Naive thymus-derived CD4-positive, alpha-beta T cell (primary cell): ENCODE measurements at regions not wholly inside any gene's neighbourhood (a gene's known extent, or its start where the extent isn't known, plus 50 kb on each side); places are given as distances from the start of the nearest gene placed in this dataset.

Experiments used
- ATAC-seq: fragments of 150-1000 bp; cut with Tn5 transposase; 2 replicates; pipeline ENCODE4 v1.10.0; 2021; ENCODE audit warnings: mild to moderate bottlenecking, moderate library complexity
- CTCF ChIA-PET: fragments of 350-600 bp; sonication (Branson Sonifier 250); formaldehyde crosslinking; loops from one replicate; lab custom pipeline; 2021; ENCODE audit warnings: antibody characterized with exemption; lab: Charles Lee
- POLR2A ChIA-PET: fragments of 350-600 bp; sonication (Branson Sonifier 250); formaldehyde crosslinking; loops from one replicate; lab custom pipeline; 2021; ENCODE audit warnings: antibody characterized with exemption, inconsistent platforms; lab: Charles Lee
- DNase-seq, 9 donors: peaks; one replicate each; pipeline versions ENCODE4 v3.0.0 to v3.0.0-alpha.2; 2020 to 2022; ENCODE audit warnings: mixed read lengths in 1 of 9
- H3K27ac ChIP-seq: one replicate; pipeline ENCODE4 v1.7.0; 2013; ENCODE audit warnings: mild to moderate bottlenecking, low read depth, low read length, moderate library complexity
- H3K27me3 ChIP-seq, 2 donors: one replicate each; pipeline ENCODE4 v1.7.0; 2013; ENCODE audit warnings: low read length in 2 of 2, mild to moderate bottlenecking in 2 of 2, moderate library complexity in 2 of 2; ENCODE audit not compliant: control insufficient read depth in 2 of 2, insufficient read depth in 2 of 2
- H3K36me3 ChIP-seq, 3 experiments: 1 replicate in 2 of 3; 2 replicates in 1 of 3; pipeline ENCODE4 v1.7.0; 2013; ENCODE audit warnings: low read length in 3 of 3, mild to moderate bottlenecking in 3 of 3, moderate library complexity in 1 of 3; ENCODE audit not compliant: insufficient read depth in 3 of 3, control insufficient read depth in 2 of 3
- H3K4me1 ChIP-seq, 2 donors: one replicate each; pipeline ENCODE4 v1.7.0; 2013; ENCODE audit warnings: low read length in 2 of 2, mild to moderate bottlenecking in 2 of 2, moderate library complexity in 1 of 2; ENCODE audit not compliant: control insufficient read depth in 2 of 2, insufficient read depth in 2 of 2
- H3K4me3 ChIP-seq: 2 replicates; pipeline ENCODE4 v1.7.0; 2013; ENCODE audit warnings: mild to moderate bottlenecking, low read length
- H3K9me3 ChIP-seq, 3 experiments: 1 replicate in 2 of 3; 2 replicates in 1 of 3; pipeline ENCODE4 v1.7.0; 2013; ENCODE audit warnings: low read length in 3 of 3; ENCODE audit not compliant: control insufficient read depth in 2 of 3
- H3K27ac Mint-ChIP-seq, 9 donors: one replicate each; pipeline ENCODE4 v1.8.0; 2020 to 2022; ENCODE audit warnings: mixed read lengths in 9 of 9, mild to moderate bottlenecking in 8 of 9, moderate library complexity in 5 of 9, inconsistent platforms in 2 of 9
- H3K27me3 Mint-ChIP-seq, 5 donors: one replicate each; pipeline ENCODE4 v1.8.0; 2021 to 2022; ENCODE audit warnings: mixed read lengths in 5 of 5, mild to moderate bottlenecking in 1 of 5
- H3K36me3 Mint-ChIP-seq, 5 donors: one replicate each; pipeline ENCODE4 v1.8.0; 2020 to 2022; ENCODE audit warnings: mixed read lengths in 5 of 5, mild to moderate bottlenecking in 3 of 5, inconsistent platforms in 1 of 5
- H3K4me1 Mint-ChIP-seq, 7 donors: one replicate each; pipeline ENCODE4 v1.8.0; 2020 to 2022; ENCODE audit warnings: mixed read lengths in 7 of 7, mild to moderate bottlenecking in 3 of 7, inconsistent platforms in 1 of 7
- H3K4me3 Mint-ChIP-seq, 10 donors: one replicate each; pipeline ENCODE4 v1.8.0; 2020 to 2022; ENCODE audit warnings: mild to moderate bottlenecking in 10 of 10, mixed read lengths in 10 of 10, moderate library complexity in 6 of 10, inconsistent platforms in 2 of 10
- H3K9me3 Mint-ChIP-seq, 11 donors: one replicate each; pipeline ENCODE4 v1.8.0; 2020 to 2022; ENCODE audit warnings: mixed read lengths in 11 of 11, mild to moderate bottlenecking in 4 of 11, inconsistent platforms in 1 of 11, moderate library complexity in 1 of 11
- intact Hi-C, 2 donors: fragments of 100-400 bp; cut with micrococcal nuclease; formaldehyde crosslinking; loops; one replicate each; pipeline ENCODE4 v1.15.1; 2023

DNA sequence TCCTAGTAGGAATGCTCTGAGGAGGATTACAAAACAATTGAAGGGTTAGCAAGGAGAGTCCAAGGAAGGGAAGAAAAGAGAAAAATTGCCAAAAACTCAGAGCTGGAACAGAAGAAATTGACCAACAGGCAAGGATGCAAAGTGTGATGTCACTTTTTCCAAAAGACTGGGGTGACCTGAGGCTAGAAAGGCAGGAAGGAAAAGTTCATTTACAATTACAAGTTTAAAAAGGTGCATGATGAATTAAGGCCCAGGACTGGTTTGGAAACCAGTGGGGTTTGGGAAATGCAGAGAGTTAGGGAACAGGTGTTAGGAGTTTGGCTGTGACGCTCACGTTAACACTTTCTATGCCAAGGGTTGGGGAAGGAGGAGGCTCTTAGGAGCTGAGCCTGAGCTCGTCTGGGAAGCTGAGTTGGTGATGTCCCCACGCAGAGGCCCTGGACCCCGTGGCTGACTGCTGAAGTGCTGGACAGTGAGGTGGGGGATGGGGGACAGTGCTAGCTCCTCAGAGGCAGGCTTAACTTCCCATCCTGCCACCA is 92.6 kb upstream of the PODXL start:
- Histone ChIP-seq H3K27ac (no peak overlapping the region), H3K27me3 (no peaks in the 10 kb centered on the region), H3K4me3 (no peak overlapping the region), H3K9me3 (no peaks in the 10 kb centered on the region), H3K36me3 (no peaks in the 10 kb centered on the region), H3K4me1 (no peaks in the 10 kb centered on the region)
- Mint-ChIP-seq H3K9me3 (no peaks in the 10 kb centered on the region), H3K27ac (no peak overlapping the region), H3K4me1 (peaks cover 0 to 3% (median 0%) of the 10 kb centered on the region in 7 donors), H3K4me3 (no peak overlapping the region), H3K36me3 (no peaks in the 10 kb centered on the region), H3K27me3 (peaks cover 0 to 10% (median 8%) of the 10 kb centered on the region in 5 donors)
- ATAC-seq: no peak
- intact Hi-C loops: no loop called here
- ChIA-PET POLR2A (no interaction called here), CTCF (no interaction called here)
- no peak for DNase-seq

DNA sequence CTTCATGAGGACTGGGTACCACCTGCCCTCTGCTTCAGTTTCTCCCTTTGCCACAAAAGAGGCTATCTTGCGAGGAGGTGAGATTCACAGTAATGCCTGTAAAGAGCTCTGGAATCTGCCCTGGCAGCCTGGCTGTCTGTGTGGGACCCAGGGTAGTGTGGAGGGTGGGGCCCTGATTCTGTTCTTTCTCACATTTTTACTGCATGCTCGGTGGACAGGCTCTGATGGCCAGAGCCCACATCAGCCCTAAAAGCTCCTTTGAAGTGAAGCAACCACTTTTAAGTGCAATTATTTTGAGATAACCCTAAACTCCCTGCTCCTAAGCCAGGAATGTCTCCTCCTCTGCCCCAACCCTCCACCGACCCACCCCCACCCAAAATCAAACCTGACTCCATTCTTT is 92.1 kb upstream of the PODXL start:
- Histone ChIP-seq H3K4me1 (no peaks in the 10 kb centered on the region), H3K27me3 (no peaks in the 10 kb centered on the region), H3K27ac (no peak overlapping the region), H3K9me3 (no peaks in the 10 kb centered on the region), H3K4me3 (no peak overlapping the region), H3K36me3 (no peaks in the 10 kb centered on the region)
- no peak overlapping the region for H3K4me3 Mint-ChIP-seq
- no peaks in the 10 kb centered on the region for H3K9me3 Mint-ChIP-seq
- no peaks in the 10 kb centered on the region for H3K4me1 Mint-ChIP-seq
- ChIA-PET CTCF (no interaction called here), POLR2A (no interaction called here)
- H3K27me3 Mint-ChIP-seq: peaks cover 0 to 6% (median 3%) of the 10 kb centered on the region in 5 donors
- H3K36me3 Mint-ChIP-seq: no peaks in the 10 kb centered on the region
- no peak overlapping the region for H3K27ac Mint-ChIP-seq
- ATAC-seq (no peak), DNase-seq (no peak)
- intact Hi-C loops: no loop called here

DNA sequence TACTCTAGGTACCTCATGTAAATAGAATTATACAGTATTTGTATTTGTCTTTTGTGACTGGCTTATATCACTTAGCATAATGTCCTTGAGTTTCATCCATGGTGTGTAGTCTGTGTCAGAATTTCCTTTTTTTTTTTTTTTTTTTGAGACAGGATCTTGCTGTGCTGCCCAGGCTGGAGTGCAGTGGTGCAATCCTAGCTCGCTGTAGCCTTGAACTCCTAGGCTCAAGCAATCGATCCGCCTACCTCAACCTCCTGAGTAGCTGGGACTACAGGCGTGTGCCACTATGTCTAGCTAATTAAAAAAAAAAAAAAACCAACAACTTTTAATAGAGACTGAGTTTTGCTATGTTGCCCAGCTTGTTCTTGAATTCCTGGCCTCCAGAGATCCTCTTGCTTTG is 89.8 kb upstream of the PODXL start:
- Histone ChIP-seq H3K27ac (no peak overlapping the region), H3K4me1 (no peaks in the 10 kb centered on the region), H3K36me3 (no peaks in the 10 kb centered on the region), H3K4me3 (no peak overlapping the region), H3K27me3 (no peaks in the 10 kb centered on the region), H3K9me3 (no peaks in the 10 kb centered on the region)
- DNase-seq (no peak), ATAC-seq (no peak)
- peaks cover 0 to 14% (median 10%) of the 10 kb centered on the region in 5 donors for H3K27me3 Mint-ChIP-seq
- CTCF ChIA-PET: interaction anchor here (0.6 kb wide), 1 partner anchor 150 kb away, joined by 3 read pairs; no protein-coding TSS in a partner anchor
- peaks cover 0 to 2% (median 0%) of the 10 kb centered on the region in 7 donors for H3K4me1 Mint-ChIP-seq
- POLR2A ChIA-PET: no interaction called here
- peaks cover 0 to 2% (median 0%) of the 10 kb centered on the region in 11 donors for H3K9me3 Mint-ChIP-seq
- H3K4me3 Mint-ChIP-seq: no peak overlapping the region
- intact Hi-C loops: no loop called here
- H3K36me3 Mint-ChIP-seq: no peaks in the 10 kb centered on the region
- H3K27ac Mint-ChIP-seq: no peak overlapping the region

DNA sequence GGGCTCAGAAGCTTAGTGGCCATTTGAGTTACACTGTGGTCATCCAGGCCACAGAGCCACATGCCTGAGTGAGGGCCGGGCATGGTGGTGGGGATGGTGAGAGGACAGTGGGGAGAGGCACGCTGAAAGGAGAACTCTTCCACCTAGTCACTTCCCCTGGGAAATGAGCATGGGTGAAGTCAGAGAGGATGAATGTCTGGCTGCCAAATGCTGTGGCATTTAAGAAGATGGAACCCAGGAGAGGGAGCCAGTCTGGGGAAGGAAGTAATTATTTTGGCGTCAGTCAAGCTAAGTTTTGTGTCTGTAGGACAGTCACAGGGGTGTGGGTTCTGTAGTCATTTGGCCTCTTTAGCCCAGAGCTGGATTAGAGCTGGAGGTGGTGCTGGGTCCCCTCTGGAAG is 86.0 kb upstream of the PODXL start:
- Histone ChIP-seq H3K27me3 (no peaks in the 10 kb centered on the region), H3K4me3 (no peak overlapping the region), H3K27ac (no peak overlapping the region), H3K9me3 (no peaks in the 10 kb centered on the region), H3K36me3 (no peaks in the 10 kb centered on the region), H3K4me1 (no peaks in the 10 kb centered on the region)
- ChIA-PET CTCF (no interaction called here), POLR2A (no interaction called here)
- ATAC-seq (no peak), DNase-seq (no peak)
- Mint-ChIP-seq H3K36me3 (no peaks in the 10 kb centered on the region), H3K4me1 (peaks cover 0 to 2% (median 0%) of the 10 kb centered on the region in 7 donors), H3K4me3 (no peak overlapping the region), H3K27ac (no peak overlapping the region), H3K27me3 (peaks cover 0 to 14% (median 13%) of the 10 kb centered on the region in 5 donors), H3K9me3 (peaks cover 0 to 2% (median 0%) of the 10 kb centered on the region in 11 donors)
- intact Hi-C loops: no loop called here

DNA sequence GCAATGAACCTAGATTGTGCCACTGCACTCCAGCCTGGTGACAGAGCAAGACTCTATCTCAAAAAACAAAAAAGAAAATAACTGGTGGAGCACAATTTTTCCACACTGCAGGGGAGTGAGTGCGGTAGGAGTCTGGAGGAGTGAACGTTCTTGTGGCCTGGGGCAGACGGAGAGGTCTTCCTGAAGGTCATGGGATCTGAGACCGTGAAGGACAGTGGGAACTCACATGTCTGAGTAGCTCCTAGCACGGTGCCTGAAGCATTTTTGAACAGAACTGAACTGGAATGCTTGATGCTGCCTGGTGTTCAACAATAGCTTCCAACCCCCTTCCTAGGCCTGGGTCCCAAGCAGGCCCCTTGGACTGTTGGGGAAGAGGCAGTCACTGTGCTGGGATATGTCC is 84.3 kb upstream of the PODXL start:
- DNase-seq (no peak), ATAC-seq (no peak)
- Mint-ChIP-seq H3K27me3 (peaks cover 0 to 14% (median 13%) of the 10 kb centered on the region in 5 donors), H3K4me1 (peaks cover 0 to 2% (median 0%) of the 10 kb centered on the region in 7 donors), H3K9me3 (peaks cover 0 to 2% (median 0%) of the 10 kb centered on the region in 11 donors), H3K27ac (no peak overlapping the region), H3K36me3 (peaks cover 0 to 3% (median 0%) of the 10 kb centered on the region in 5 donors), H3K4me3 (no peak overlapping the region)
- Histone ChIP-seq H3K36me3 (no peaks in the 10 kb centered on the region), H3K4me3 (no peak overlapping the region), H3K9me3 (no peaks in the 10 kb centered on the region), H3K27me3 (no peaks in the 10 kb centered on the region), H3K27ac (no peak overlapping the region), H3K4me1 (no peaks in the 10 kb centered on the region)
- intact Hi-C loops: no loop called here
- ChIA-PET CTCF (no interaction called here), POLR2A (no interaction called here)

DNA sequence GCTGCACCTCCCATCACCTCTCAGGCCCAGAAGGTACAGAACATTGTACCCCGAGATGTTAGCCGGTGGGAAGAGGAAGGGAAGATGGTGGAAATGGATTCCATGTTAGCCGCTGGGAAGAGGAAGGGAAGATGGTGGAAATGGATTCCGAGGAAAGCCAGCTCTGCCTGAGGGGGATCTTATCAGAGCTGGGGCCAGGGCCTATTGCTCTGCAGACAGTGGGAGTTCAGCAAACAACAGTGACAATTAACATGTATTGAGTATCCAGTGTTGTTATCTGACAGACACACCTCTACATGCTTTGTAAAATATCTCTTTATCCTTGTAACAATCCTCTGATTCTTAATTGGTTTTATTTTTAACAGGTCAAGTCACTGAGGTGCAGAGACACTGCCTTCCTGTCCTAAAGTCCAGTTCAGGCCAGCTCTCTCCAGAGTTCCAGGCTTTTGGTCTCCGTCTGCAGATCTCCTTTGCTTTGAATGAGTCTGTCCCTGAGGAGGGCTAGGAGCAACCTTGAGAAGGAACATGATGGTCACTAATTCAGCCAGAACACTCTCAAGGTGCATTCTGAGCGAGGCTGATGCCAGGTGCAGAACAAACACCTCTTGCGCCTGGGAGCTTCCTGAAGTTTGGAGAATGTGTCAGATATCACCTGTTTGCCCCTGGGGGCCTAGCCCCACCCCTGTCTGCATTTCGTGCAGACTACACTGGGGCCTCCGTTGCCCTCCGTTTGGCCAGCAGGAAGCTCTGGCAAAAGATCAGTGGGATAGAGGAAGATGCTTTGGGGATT is 82.4 kb upstream of the PODXL start:
- peaks cover 0 to 2% (median 0%) of the 10 kb centered on the region in 7 donors for H3K4me1 Mint-ChIP-seq
- Histone ChIP-seq H3K4me1 (no peaks in the 10 kb centered on the region), H3K36me3 (no peaks in the 10 kb centered on the region), H3K9me3 (no peaks in the 10 kb centered on the region), H3K27me3 (no peaks in the 10 kb centered on the region), H3K27ac (no peak overlapping the region), H3K4me3 (no peak overlapping the region)
- peaks cover 0 to 3% (median 0%) of the 10 kb centered on the region in 5 donors for H3K36me3 Mint-ChIP-seq
- ATAC-seq: no peak
- intact Hi-C loops: no loop called here
- H3K27me3 Mint-ChIP-seq: peaks cover 0 to 13% (median 9%) of the 10 kb centered on the region in 5 donors
- ChIA-PET CTCF (no interaction called here), POLR2A (no interaction called here)
- H3K27ac Mint-ChIP-seq: no peak overlapping the region
- peaks cover 0 to 2% (median 0%) of the 10 kb centered on the region in 11 donors for H3K9me3 Mint-ChIP-seq
- H3K4me3 Mint-ChIP-seq: no peak overlapping the region
- no peak for DNase-seq
